ENCODE measurements at regions not wholly inside any gene's neighbourhood (a gene's known extent, or its start where the extent isn't known, plus 50 kb on each side); places are given as distances from the start of the nearest gene placed in this dataset.

DNA sequence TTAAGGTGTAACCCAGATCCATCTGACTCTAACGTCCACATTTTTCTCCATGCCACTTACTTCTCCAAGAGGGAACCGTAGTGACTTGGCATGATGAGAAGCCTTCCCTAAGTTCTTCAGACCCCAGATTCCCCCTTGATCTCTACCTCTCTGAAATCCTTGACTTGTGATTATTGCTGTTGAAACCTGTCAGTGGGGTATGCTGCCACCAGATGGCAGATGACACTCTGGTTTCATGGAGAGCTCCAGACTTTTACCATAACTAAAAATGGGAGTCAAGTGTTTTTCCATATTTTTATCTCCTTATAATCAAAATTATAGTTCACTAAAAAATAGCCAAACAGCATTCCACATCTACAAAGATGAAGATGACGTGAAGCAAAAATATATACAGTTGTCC, 504.2 kb downstream of the SOX6 start:
- POLR2A ChIA-PET (ENCODE audit: low non-redundant PET): no interaction called here
- peak; percentile 16 for DNase-seq (ENCODE audit: low spot score)
- CTCF ChIA-PET: interaction anchor here (0.6 to 1.0 kb wide), 7 partner anchors 37 to 761 kb away, joined by 3 to 5 read pairs (median 3); no protein-coding TSS in a partner anchor
- no peak overlapping the region for H3K27ac ChIP-seq
- TF ChIP-seq, protein P1, sequence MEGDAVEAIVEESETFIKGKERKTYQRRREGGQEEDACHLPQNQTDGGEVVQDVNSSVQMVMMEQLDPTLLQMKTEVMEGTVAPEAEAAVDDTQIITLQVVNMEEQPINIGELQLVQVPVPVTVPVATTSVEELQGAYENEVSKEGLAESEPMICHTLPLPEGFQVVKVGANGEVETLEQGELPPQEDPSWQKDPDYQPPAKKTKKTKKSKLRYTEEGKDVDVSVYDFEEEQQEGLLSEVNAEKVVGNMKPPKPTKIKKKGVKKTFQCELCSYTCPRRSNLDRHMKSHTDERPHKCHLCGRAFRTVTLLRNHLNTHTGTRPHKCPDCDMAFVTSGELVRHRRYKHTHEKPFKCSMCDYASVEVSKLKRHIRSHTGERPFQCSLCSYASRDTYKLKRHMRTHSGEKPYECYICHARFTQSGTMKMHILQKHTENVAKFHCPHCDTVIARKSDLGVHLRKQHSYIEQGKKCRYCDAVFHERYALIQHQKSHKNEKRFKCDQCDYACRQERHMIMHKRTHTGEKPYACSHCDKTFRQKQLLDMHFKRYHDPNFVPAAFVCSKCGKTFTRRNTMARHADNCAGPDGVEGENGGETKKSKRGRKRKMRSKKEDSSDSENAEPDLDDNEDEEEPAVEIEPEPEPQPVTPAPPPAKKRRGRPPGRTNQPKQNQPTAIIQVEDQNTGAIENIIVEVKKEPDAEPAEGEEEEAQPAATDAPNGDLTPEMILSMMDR (conservative IDR thresholded peaks at IDR 0.05; ENCODE audit: low read depth): 0 out of 2 replicates have a peak, but pooled peaks have one; percentile 15

DNA sequence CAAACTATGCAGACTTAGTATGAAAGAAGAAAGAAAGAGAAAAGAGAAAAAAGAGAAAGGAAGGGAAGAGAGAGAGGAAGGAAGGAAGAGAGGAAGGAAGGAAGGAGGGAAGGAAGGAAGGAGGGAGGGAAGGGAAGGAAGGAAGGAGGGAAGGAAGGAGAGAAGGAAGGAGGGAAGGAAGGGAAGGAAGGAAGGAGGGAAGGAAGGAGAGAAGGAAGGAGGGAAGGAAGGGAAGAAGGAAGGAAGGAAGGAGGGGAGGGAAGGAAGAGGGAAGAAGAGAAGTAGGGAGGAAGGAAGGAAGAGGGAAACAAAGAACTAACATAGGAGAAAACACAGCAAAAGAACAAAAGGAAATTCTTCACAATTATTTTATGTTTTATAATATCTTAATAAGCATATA, 502.1 kb downstream of the SOX6 start:
- TF ChIP-seq, protein P1 (conservative IDR thresholded peaks at IDR 0.05; ENCODE audit: low read depth): no peak
- DNase-seq (ENCODE audit: low spot score): no peak
- ChIA-PET POLR2A (ENCODE audit: low non-redundant PET) (no interaction called here), CTCF (no interaction called here)
- H3K27ac ChIP-seq: no peak overlapping the region

DNA sequence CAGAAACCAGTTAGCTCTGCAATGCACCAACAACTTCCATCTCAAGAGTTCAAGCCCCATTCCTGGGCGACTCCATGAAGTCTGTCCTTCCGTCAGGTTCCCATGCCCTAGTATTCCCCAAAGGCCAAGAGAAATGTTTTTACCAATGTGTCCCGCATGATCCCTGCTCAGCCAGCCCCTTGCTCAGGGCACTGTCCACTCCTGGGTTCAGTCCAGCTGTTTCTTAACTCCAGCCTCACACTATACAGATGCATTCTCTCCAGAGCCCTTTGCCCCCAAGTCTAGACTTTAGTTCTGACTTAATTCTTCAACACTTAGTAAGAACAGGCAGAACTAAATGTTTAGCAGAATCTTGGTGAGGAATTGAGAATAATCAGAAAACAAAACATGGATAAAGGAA, 497.5 kb downstream of the SOX6 start:
- POLR2A ChIA-PET (ENCODE audit: low non-redundant PET): no interaction called here
- CTCF ChIA-PET: interaction anchor here (0.5 kb wide), 1 partner anchor 11 kb away, joined by 3 read pairs; no protein-coding TSS in a partner anchor
- no peak overlapping the region for H3K27ac ChIP-seq

DNA sequence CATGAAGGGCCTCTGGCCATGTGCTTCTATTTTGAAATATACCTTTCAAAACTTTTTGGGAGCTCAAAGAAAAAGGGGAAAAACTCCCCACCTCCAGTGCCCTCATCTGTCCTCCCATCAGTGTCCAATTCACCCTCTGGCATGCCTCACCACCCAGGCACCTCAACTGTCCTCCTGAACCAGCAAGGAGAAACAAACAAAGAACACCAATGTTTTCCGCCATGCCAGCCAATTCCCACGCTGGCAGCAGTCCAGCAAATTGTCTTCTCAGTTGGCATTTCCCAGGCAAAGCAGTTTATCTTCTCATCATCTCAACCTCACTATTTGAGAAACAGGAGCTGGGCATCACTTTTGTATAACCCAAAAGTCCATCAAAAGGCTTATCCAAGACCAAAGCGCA, 496.9 kb downstream of the SOX6 start:
- TF ChIP-seq, protein P1 (conservative IDR thresholded peaks at IDR 0.05; ENCODE audit: low read depth): no peak
- CTCF ChIA-PET: no interaction called here
- no peak for DNase-seq (ENCODE audit: low spot score)

More for the DNA sequence above, 497.5 kb downstream of the SOX6 start:
- no peak for DNase-seq (ENCODE audit: low spot score)
- TF ChIP-seq, protein P1 (conservative IDR thresholded peaks at IDR 0.05; ENCODE audit: low read depth): no peak

DNA sequence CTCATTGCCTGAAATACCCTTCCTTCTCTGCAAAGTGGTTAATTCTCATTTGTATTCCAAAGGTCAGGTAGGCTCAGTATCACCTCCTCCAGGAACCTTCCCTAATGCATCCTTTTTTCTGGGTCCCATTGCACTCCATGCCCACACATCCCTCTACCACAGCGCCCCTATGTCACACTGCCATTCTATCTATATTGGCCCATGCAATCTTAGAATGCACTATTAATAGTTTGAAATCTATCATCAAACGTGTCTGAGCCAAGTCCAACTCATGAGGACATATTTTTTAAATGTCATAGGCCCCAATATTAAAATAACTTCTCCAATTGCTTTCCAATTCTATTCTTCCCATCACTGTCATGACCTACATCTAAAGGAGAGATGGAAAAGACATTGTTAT, 495.1 kb downstream of the SOX6 start:
- TF ChIP-seq, protein P1 (conservative IDR thresholded peaks at IDR 0.05; ENCODE audit: low read depth): no peak
- no peak for DNase-seq (ENCODE audit: low spot score)
- no peak overlapping the region for H3K27ac ChIP-seq
- POLR2A ChIA-PET (ENCODE audit: low non-redundant PET): no interaction called here
- CTCF ChIA-PET: no interaction called here

More for the DNA sequence above, 496.9 kb downstream of the SOX6 start:
- POLR2A ChIA-PET (ENCODE audit: low non-redundant PET): no interaction called here
- no peak overlapping the region for H3K27ac ChIP-seq

DNA sequence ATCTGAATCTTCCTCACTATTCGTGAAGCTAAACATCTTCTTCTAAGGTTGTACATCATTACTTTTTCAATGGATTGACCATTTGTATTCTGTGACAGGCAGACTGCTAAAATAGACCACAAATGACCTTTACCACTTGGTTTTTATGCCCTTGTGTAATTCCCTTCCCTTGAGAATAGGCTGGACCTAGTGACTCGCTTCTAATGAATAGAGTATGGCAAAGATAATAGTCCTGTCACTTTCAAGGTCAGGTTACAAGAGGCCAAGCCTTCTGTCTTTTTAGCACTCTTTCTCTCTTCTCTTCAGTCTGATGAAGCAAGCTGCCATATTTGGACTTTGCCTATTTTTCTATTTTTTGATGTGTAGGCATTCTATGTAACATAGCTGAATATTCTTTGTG, 492.9 kb downstream of the SOX6 start:
- ChIA-PET POLR2A (ENCODE audit: low non-redundant PET) (no interaction called here), CTCF (interaction anchor here (1.0 kb wide), 1 partner anchor 730 kb away, joined by 3 read pairs; no protein-coding TSS in a partner anchor)
- no peak for DNase-seq (ENCODE audit: low spot score)
- no peak overlapping the region for H3K27ac ChIP-seq
- TF ChIP-seq, protein P1 (conservative IDR thresholded peaks at IDR 0.05; ENCODE audit: low read depth): no peak

Measured in RWPE1 (cell line).